ENCODE measurements at regions not wholly inside any gene's neighbourhood (a gene's known extent, or its start where the extent isn't known, plus 50 kb on each side); places are given as distances from the start of the nearest gene placed in this dataset.

DNA sequence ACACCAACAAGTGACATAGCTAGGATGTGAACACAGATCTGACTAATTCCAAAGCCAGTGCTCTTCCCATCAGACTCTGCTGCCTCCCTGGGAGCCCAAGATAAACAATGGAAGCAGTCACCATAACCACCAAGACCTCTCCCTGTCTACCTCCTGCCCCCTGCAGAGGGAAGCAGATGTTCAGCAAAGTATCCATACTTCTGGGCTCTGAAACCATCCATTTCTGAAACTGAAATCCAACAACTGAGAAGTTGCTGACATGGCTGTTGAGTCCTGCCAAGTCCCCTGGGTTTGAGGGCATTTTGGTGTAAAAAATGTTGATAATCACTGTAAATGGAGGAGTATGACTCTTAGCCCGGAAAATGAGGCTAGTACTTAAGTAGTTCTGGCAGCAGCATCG lies 102.1 kb downstream of the TYW3 start:
- TF ChIP-seq, protein P1, sequence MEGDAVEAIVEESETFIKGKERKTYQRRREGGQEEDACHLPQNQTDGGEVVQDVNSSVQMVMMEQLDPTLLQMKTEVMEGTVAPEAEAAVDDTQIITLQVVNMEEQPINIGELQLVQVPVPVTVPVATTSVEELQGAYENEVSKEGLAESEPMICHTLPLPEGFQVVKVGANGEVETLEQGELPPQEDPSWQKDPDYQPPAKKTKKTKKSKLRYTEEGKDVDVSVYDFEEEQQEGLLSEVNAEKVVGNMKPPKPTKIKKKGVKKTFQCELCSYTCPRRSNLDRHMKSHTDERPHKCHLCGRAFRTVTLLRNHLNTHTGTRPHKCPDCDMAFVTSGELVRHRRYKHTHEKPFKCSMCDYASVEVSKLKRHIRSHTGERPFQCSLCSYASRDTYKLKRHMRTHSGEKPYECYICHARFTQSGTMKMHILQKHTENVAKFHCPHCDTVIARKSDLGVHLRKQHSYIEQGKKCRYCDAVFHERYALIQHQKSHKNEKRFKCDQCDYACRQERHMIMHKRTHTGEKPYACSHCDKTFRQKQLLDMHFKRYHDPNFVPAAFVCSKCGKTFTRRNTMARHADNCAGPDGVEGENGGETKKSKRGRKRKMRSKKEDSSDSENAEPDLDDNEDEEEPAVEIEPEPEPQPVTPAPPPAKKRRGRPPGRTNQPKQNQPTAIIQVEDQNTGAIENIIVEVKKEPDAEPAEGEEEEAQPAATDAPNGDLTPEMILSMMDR (conservative IDR thresholded peaks at IDR 0.05; ENCODE audit: low read depth, low read length), result no peak
- H3K4me3 ChIP-seq (ENCODE audit: low read depth, low read length), result no peak overlapping the region
- no peak for DNase-seq (ENCODE audit: low read depth)

DNA sequence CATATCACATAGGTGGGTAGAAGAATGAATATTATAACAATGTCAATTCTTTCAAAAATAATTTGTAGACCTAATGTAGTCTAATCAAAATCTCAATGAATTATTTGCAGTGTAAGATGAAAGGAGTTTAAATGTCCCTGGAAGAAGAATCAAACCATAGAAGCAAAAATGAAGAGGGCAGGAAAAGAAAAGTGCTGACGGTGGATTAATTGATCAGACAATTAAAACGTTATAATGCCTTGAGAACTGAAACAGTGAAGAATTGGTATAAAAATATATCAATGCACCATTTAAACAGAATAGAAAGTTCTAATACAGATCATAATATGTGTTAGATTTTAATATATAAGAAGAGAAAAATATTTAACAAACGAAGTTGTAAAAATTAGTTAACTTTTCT lies 109.8 kb downstream of the TYW3 start:
- no peak overlapping the region for H3K4me3 ChIP-seq (ENCODE audit: low read depth, low read length)
- no peak for DNase-seq (ENCODE audit: low read depth)
- TF ChIP-seq, protein P1 (conservative IDR thresholded peaks at IDR 0.05; ENCODE audit: low read depth, low read length), result no peak

DNA sequence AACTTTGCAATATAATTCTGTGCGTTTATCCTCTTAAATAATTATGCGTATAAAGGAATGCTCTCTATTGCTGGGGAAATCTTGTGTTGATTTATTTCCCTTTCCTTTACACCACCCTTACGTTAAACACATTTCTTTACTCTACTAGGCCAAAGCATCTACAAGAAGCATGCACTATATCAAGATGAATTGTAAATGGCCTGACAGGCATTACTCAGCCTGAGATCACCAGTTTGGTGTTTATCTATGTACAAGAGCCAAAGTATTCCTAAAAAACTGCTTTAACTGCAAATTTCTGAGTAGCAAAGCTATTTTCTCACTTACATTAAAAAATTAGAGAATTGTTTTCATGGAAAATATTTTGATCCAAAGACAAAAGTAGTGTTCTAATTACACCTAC lies 114.8 kb downstream of the TYW3 start:
- no peak overlapping the region for H3K4me3 ChIP-seq (ENCODE audit: low read depth, low read length)
- TF ChIP-seq, protein P1 (conservative IDR thresholded peaks at IDR 0.05; ENCODE audit: low read depth, low read length), result no peak
- no peak for DNase-seq (ENCODE audit: low read depth)

DNA sequence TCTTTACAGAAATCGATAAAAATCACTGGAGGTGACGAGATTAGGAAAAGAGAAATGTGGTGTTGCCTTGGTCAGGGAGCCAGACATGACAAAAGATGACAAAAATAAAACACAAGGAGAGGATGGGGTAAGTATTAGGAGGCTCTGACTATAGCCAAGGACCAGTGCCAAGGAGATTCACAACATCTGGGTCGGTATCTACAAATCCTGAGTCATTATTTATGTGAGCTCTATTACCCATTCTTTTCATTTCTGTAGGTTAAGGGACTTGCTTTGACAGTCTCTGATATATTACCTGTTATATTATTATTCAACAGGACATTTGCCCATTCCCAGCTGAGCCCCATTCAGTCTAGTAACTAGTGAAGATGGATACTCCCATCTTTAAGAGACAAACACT lies 120.8 kb downstream of the TYW3 start:
- DNase-seq (ENCODE audit: low read depth), result no peak
- no peak overlapping the region for H3K4me3 ChIP-seq (ENCODE audit: low read depth, low read length)
- TF ChIP-seq, protein P1 (conservative IDR thresholded peaks at IDR 0.05; ENCODE audit: low read depth, low read length), result no peak

DNA sequence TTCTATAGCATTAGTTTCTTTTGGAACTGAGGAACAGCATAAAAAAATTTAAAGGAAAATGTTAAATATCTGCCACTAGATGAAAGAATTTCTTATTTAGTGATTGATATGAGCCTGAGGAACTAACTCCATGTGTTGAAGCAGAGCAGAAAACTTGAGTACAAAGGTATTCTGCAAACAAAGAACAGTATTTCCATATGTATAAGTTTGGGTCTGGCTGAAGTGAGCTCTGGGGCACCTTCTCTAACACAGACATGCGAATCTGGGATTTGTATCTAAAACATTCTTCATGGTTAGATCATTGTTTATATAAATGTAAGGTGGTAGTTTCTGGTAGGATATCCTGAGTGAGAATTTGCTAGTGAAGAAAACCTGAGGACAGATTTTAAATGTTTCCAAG lies 123.2 kb downstream of the TYW3 start:
- TF ChIP-seq, protein P1 (conservative IDR thresholded peaks at IDR 0.05; ENCODE audit: low read depth, low read length), result no peak

DNA sequence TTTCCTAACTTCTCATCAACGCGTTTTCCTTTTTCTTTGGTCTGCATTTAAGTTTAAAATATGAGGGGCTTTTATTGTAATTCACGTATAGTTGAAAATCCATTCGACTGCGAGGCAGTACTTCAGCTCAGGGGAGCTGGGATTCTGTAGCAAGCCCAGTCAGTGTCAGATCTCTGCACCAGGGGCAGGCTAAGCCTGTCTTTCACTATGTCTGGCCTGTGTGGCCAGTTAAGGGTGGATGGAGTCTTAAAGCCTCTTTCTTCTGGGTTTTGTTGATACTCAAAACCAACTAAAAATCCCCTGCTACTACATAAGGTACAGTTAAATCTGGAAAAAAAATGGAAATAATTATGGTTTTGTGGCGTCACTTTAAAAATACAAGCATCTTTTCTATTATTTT lies 124.7 kb downstream of the TYW3 start:
- no peak for DNase-seq (ENCODE audit: low read depth)
- TF ChIP-seq, protein P1 (conservative IDR thresholded peaks at IDR 0.05; ENCODE audit: low read depth, low read length), result no peak
- no peak overlapping the region for H3K4me3 ChIP-seq (ENCODE audit: low read depth, low read length)

More for the DNA sequence above, 123.2 kb downstream of the TYW3 start:
- no peak for DNase-seq (ENCODE audit: low read depth)
- no peak overlapping the region for H3K4me3 ChIP-seq (ENCODE audit: low read depth, low read length)

DNA sequence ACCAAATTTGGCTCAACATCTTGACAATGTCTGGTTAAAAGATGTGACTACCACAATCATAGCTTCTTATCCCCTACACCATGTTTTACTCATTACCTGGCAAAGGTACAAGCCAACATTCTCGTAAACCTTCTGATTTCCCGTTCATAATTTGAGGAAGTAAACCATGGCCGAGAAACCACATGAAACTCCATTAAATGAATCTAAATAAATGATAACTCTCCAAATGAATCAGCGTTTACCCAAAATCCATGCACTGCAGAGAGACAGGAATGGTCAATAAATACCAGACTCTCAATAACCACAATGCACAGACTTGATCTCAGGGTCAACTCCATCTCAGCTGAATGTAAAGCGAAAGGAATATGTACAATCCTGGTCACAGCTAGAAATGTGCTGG lies 125.2 kb downstream of the TYW3 start:
- no peak overlapping the region for H3K4me3 ChIP-seq (ENCODE audit: low read depth, low read length)
- TF ChIP-seq, protein P1 (conservative IDR thresholded peaks at IDR 0.05; ENCODE audit: low read depth, low read length), result no peak
- DNase-seq (ENCODE audit: low read depth), result no peak

Data from epithelial cell of proximal tubule (primary cell).